HCT116 (cell line): ENCODE measurements at regions not wholly inside any gene's neighbourhood (a gene's known extent, or its start where the extent isn't known, plus 50 kb on each side); places are given as distances from the start of the nearest gene placed in this dataset.

Source experiments
- ATAC-seq: fragments of 200-7000 bp; cut with Tn5 transposase; 2 replicates; pipeline ENCODE4 v1.9.1; 2020; ENCODE audit warnings: mild to moderate bottlenecking, moderate library complexity
- BruUV-seq: library from RNA; stranded (reverse); fragments of 400-500 nt; replicated peaks from 2 replicates; lab custom pipeline; 2021; lab: Mats Ljungman, UMichigan
- CTCF ChIA-PET: fragments of 300-600 bp; sonication (Branson Sonifier 250); formaldehyde crosslinking; loops from one replicate; lab custom pipeline; 2021; ENCODE audit warnings: antibody characterized with exemption; lab: Charles Lee
- POLR2A ChIA-PET: fragments of 300-600, 350-600 bp; sonication (Branson Sonifier 250); formaldehyde crosslinking; loops from one replicate; lab custom pipeline; 2021; ENCODE audit warnings: antibody characterized with exemption; lab: Charles Lee
- RAD21 ChIA-PET, 2 experiments: fragments of 300-600 bp; sonication (Branson Sonifier 250); formaldehyde crosslinking; loops; one replicate each; lab custom pipeline; 2023; ENCODE audit warnings: low total read pairs in 2 of 2; ENCODE audit not compliant: uncharacterized antibody in 2 of 2, unreplicated experiment in 2 of 2, low non-redundant PET in 1 of 2; lab: Charles Lee
- DNase-seq: peaks from one replicate; pipeline ENCODE4 v3.0.0-alpha.2; 2010; ENCODE audit warnings: low read depth, low spot score
- H2AFZ ChIP-seq: fragments of 200-600 bp; shearing (Covaris generic), sonication (generic); 2 replicates; pipeline ENCODE4 v1.6.1; 2017; ENCODE audit warnings: low read depth, mixed run types, mixed read lengths, antibody characterized with exemption, low read length; ENCODE audit not compliant: poor library complexity, severe bottlenecking
- H3K27ac ChIP-seq: 2 replicates; pipeline ENCODE4 v1.5.1; 2012; ENCODE audit warnings: low read depth, low read length
- H3K27me3 ChIP-seq: fragments of 200-600 bp; sonication (generic); 2 replicates; pipeline ENCODE4 v1.6.1; 2016; ENCODE audit warnings: mixed run types, low read length, mixed read lengths; ENCODE audit not compliant: insufficient read depth
- H3K36me3 ChIP-seq, 2 experiments: fragments of 200-500 bp in 1 of 2; fragments of 200-600 bp in 1 of 2; sonication (Bioruptor generic) in 1 of 2; sonication (generic) in 1 of 2; 2 replicates each; pipeline versions ENCODE4 v1.5.1 to v1.6.1; 2014 to 2016; ENCODE audit warnings: low read length in 2 of 2, inconsistent platforms in 1 of 2, mixed read lengths in 1 of 2, mixed run types in 1 of 2; ENCODE audit not compliant: insufficient read depth in 2 of 2, control insufficient read depth in 1 of 2
- H3K4me1 ChIP-seq, 2 experiments: fragments of 200-600 bp in 1 of 2; sonication (generic) in 1 of 2; 2 replicates each; pipeline versions ENCODE4 v1.5.1 to v1.6.1; 2012 to 2017; ENCODE audit warnings: low read length in 2 of 2, inconsistent platforms in 1 of 2, mild to moderate bottlenecking in 1 of 2, mixed read lengths in 1 of 2, mixed run types in 1 of 2, moderate library complexity in 1 of 2; ENCODE audit not compliant: insufficient read depth in 2 of 2, control insufficient read depth in 1 of 2
- H3K4me2 ChIP-seq: fragments of 200-600 bp; sonication (generic); 2 replicates; pipeline ENCODE4 v1.6.1; 2017; ENCODE audit warnings: mixed run types, low read length, mixed read lengths
- H3K4me3 ChIP-seq, 2 experiments: fragments of 200-600 bp in 1 of 2; sonication (generic) in 1 of 2; replicated peaks in 1 of 2; 2 replicates each; pipeline ENCODE4 v1.5.1; 2011 to 2016; ENCODE audit warnings: low read length in 2 of 2, control low read depth in 1 of 2, low read depth in 1 of 2, mild to moderate bottlenecking in 1 of 2, mixed read lengths in 1 of 2, mixed run types in 1 of 2
- H3K79me2 ChIP-seq: fragments of 200-600 bp; sonication (generic); 2 replicates; pipeline ENCODE4 v1.6.1; 2017; ENCODE audit warnings: mild to moderate bottlenecking, mixed run types, low read length, moderate library complexity, mixed read lengths; ENCODE audit not compliant: insufficient read depth
- H3K9ac ChIP-seq: fragments of 200-600 bp; sonication (generic); 2 replicates; pipeline ENCODE4 v1.6.1; 2016; ENCODE audit warnings: low read length, mixed read lengths
- H3K9me2 ChIP-seq: fragments of 200-600 bp; sonication (generic), shearing (Covaris generic); 2 replicates; pipeline ENCODE4 v1.6.1; 2017; ENCODE audit warnings: mixed run types, mild to moderate bottlenecking, moderate library complexity; ENCODE audit not compliant: insufficient read depth
- H3K9me3 ChIP-seq, 2 experiments: fragments of 200-500 bp in 1 of 2; fragments of 200-600 bp in 1 of 2; sonication (Bioruptor generic) in 1 of 2; sonication (generic) in 1 of 2; 2 replicates each; pipeline ENCODE4 v1.6.1; 2014 to 2017; ENCODE audit warnings: low read length in 2 of 2, mixed read lengths in 2 of 2, inconsistent platforms in 1 of 2, low read depth in 1 of 2, mild to moderate bottlenecking in 1 of 2, mixed run types in 1 of 2, moderate library complexity in 1 of 2; ENCODE audit not compliant: control insufficient read depth in 1 of 2, insufficient read depth in 1 of 2
- H4K20me1 ChIP-seq: fragments of 200-600 bp; sonication (generic), shearing (Covaris generic); 2 replicates; pipeline ENCODE4 v1.6.1; 2017; ENCODE audit warnings: mixed run types, mild to moderate bottlenecking, moderate library complexity; ENCODE audit not compliant: insufficient read depth
- CBX3 ChIP-seq: IDR thresholded peaks from 2 replicates; pipeline ENCODE4 v1.6.1; 2012; ENCODE audit warnings: low read depth
- CEBPB ChIP-seq: IDR thresholded peaks from 2 replicates; pipeline ENCODE4 v1.6.1; 2012; ENCODE audit warnings: low read depth
- CTCF ChIP-seq, 3 experiments: fragments of 200-600 bp in 1 of 3; sonication (generic) in 1 of 3; IDR thresholded peaks in 2 of 3; conservative IDR thresholded peaks in 1 of 3; 2 replicates each; pipeline ENCODE4 v1.5.1; 2012 to 2017; ENCODE audit warnings: low read depth in 2 of 3, low read length in 2 of 3, antibody characterized with exemption in 1 of 3, borderline replicate concordance in 1 of 3, control low read depth in 1 of 3, mild to moderate bottlenecking in 1 of 3, mixed read lengths in 1 of 3, mixed run types in 1 of 3, moderate library complexity in 1 of 3; ENCODE audit not compliant: insufficient read depth in 1 of 3
- EGR1 ChIP-seq: IDR thresholded peaks from 2 replicates; pipeline ENCODE4 v1.6.1; 2012; ENCODE audit warnings: low read depth
- ELF1 ChIP-seq: IDR thresholded peaks from 2 replicates; pipeline ENCODE4 v1.6.1; 2012; ENCODE audit warnings: low read depth, borderline replicate concordance
- EZH2 ChIP-seq: fragments of 200-600 bp; sonication (generic); IDR thresholded peaks from 2 replicates; pipeline ENCODE4 v1.6.1; 2017; ENCODE audit warnings: antibody characterized with exemption, mixed run types
- EZH2phosphoT487 ChIP-seq: fragments of 200-600 bp; IDR thresholded peaks from 2 replicates; pipeline ENCODE4 v1.6.1; 2018; ENCODE audit warnings: antibody characterized with exemption, borderline replicate concordance
- FOSL1 ChIP-seq: IDR thresholded peaks from 2 replicates; pipeline ENCODE4 v1.6.1; 2012; ENCODE audit warnings: low read depth
- POLR2A ChIP-seq: IDR thresholded peaks from 2 replicates; pipeline ENCODE4 v1.7.0; 2011; ENCODE audit warnings: borderline replicate concordance; ENCODE audit not compliant: insufficient read depth, insufficient read length; ENCODE audit errors: extremely low read depth
- POLR2AphosphoS5 ChIP-seq: IDR thresholded peaks from 2 replicates; pipeline ENCODE4 v1.6.1; 2011; ENCODE audit warnings: mild to moderate bottlenecking, low read depth, low read length, moderate library complexity
- RAD21 ChIP-seq: IDR thresholded peaks from 2 replicates; pipeline ENCODE4 v1.6.1; 2012; ENCODE audit warnings: low read depth, mild to moderate bottlenecking
- REST ChIP-seq: IDR thresholded peaks from 2 replicates; pipeline ENCODE4 v1.6.1; 2012; ENCODE audit warnings: low read depth
- SP1 ChIP-seq: IDR thresholded peaks from 2 replicates; pipeline ENCODE4 v1.6.1; 2012; ENCODE audit warnings: low read depth
- YY1 ChIP-seq: IDR thresholded peaks from 2 replicates; pipeline ENCODE4 v1.6.1; 2011; ENCODE audit warnings: low read length, low read depth, moderate library complexity, mild to moderate bottlenecking; ENCODE audit not compliant: insufficient replicate concordance; ENCODE audit errors: extremely low read depth
- intact Hi-C: fragments of 100-400 bp; cut with micrococcal nuclease; formaldehyde crosslinking; loops from 2 replicates; pipeline ENCODE4 v1.10.0; 2022

- peaks cover 32 to 69% of the 10 kb centered on the region in 2 experiments; a peak in 3 of 4 replicates for H3K4me1 ChIP-seq
- H3K9ac ChIP-seq = no peak overlapping the region
- no peak for DNase-seq
- no peaks in the 10 kb centered on the region for H3K27me3 ChIP-seq
- H3K36me3 ChIP-seq = no peaks in the 10 kb centered on the region
- H3K27ac ChIP-seq = no peak overlapping the region
- H3K4me3 ChIP-seq = no peak overlapping the region
- ChIA-PET RAD21 (no interaction called here), CTCF (no interaction called here), POLR2A (no interaction called here)
- no peaks in the 10 kb centered on the region for H4K20me1 ChIP-seq
- no peaks in the 10 kb centered on the region for H3K9me3 ChIP-seq
- H3K9me2 ChIP-seq = no peaks in the 10 kb centered on the region
- no TSS peak for BruUV-seq
- intact Hi-C loops = no loop called here
- TF ChIP-seq EGR1 (no peak), CEBPB (no peak), POLR2A (no peak), RAD21 (no peak), EZH2 (no peak), ELF1 (no peak), CTCF (IDR thresholded peaks at IDR 0.05 in 2 of 3, conservative IDR thresholded peaks at IDR 0.05 in 1 of 3; ENCODE audit: borderline replicate concordance in 1 of 3, insufficient read depth in 1 of 3, low read depth in 2 of 3, low read length in 2 of 3) (no peak), FOSL1 (no peak), YY1 (no peak), SP1 (no peak), REST (no peak), CBX3 (no peak), POLR2AphosphoS5 (no peak), EZH2phosphoT487 (no peak)
- no peak overlapping the region for H2AFZ ChIP-seq
- no peak for ATAC-seq
- peaks cover 35% of the 10 kb centered on the region for H3K79me2 ChIP-seq
- no peak overlapping the region for H3K4me2 ChIP-seq
Measured at GRCh38 chrX:40149286-40150175, 51.8 kb upstream of the BCOR start.
